ENCODE measurements at regions not wholly inside any gene's neighbourhood (a gene's known extent, or its start where the extent isn't known, plus 50 kb on each side); places are given as distances from the start of the nearest gene placed in this dataset.

- no peak for DNase-seq (ENCODE audit: low read depth)
Measured at GRCh38 chr16:86682219-86682904, 104.0 kb downstream of the FOXL1 start.

- DNase-seq (ENCODE audit: low read depth), result no peak
Measured at GRCh38 chr16:86683441-86684194, 105.3 kb downstream of the FOXL1 start.

GRCh38 chr16:86685076-86685475, 106.7 kb downstream of the FOXL1 start:
- no peak for DNase-seq (ENCODE audit: low read depth)

GRCh38 chr16:86690970-86691369, 112.6 kb downstream of the FOXL1 start:
- no peak for DNase-seq (ENCODE audit: low read depth)

GRCh38 chr16:86692426-86692825, 114.1 kb downstream of the FOXL1 start:
- no peak for DNase-seq (ENCODE audit: low read depth)

- DNase-seq (ENCODE audit: low read depth), result no peak
Measured at GRCh38 chr16:86693033-86693432, 114.7 kb downstream of the FOXL1 start.

- DNase-seq (ENCODE audit: low read depth), result peak; percentile 11
Measured at GRCh38 chr16:86697715-86698114, 119.4 kb downstream of the FOXL1 start.

- no peak for DNase-seq (ENCODE audit: low read depth)
Measured at GRCh38 chr16:86700046-86700945, 121.9 kb downstream of the FOXL1 start.

GRCh38 chr16:86701286-86701975, 123.1 kb downstream of the FOXL1 start:
- no peak for DNase-seq (ENCODE audit: low read depth)

- DNase-seq (ENCODE audit: low read depth), result no peak
Measured at GRCh38 chr16:86702824-86703588, 124.7 kb downstream of the FOXL1 start.

GRCh38 chr16:86704516-86704915, 126.2 kb downstream of the FOXL1 start:
- no peak for DNase-seq (ENCODE audit: low read depth)

GRCh38 chr16:86706726-86707125, 128.4 kb downstream of the FOXL1 start:
- no peak for DNase-seq (ENCODE audit: low read depth)

GRCh38 chr16:86707171-86707570, 128.8 kb downstream of the FOXL1 start:
- no peak for DNase-seq (ENCODE audit: low read depth)

- no peak for DNase-seq (ENCODE audit: low read depth)
Measured at GRCh38 chr16:86707581-86707980, 129.2 kb downstream of the FOXL1 start.

- DNase-seq (ENCODE audit: low read depth), result no peak
Measured at GRCh38 chr16:86708431-86708830, 130.1 kb downstream of the FOXL1 start.

GRCh38 chr16:86709103-86709502, 130.8 kb downstream of the FOXL1 start:
- no peak for DNase-seq (ENCODE audit: low read depth)

- DNase-seq (ENCODE audit: low read depth), result no peak
Measured at GRCh38 chr16:86709902-86710601, 131.7 kb downstream of the FOXL1 start.

GRCh38 chr16:86710602-86710950, 132.2 kb downstream of the FOXL1 start:
- no peak for DNase-seq (ENCODE audit: low read depth)

- no peak for DNase-seq (ENCODE audit: low read depth)
Measured at GRCh38 chr16:86712158-86713009, 134.0 kb downstream of the FOXL1 start.
